ENCODE measurements at regions not wholly inside any gene's neighbourhood (a gene's known extent, or its start where the extent isn't known, plus 50 kb on each side); places are given as distances from the start of the nearest gene placed in this dataset.

DNA sequence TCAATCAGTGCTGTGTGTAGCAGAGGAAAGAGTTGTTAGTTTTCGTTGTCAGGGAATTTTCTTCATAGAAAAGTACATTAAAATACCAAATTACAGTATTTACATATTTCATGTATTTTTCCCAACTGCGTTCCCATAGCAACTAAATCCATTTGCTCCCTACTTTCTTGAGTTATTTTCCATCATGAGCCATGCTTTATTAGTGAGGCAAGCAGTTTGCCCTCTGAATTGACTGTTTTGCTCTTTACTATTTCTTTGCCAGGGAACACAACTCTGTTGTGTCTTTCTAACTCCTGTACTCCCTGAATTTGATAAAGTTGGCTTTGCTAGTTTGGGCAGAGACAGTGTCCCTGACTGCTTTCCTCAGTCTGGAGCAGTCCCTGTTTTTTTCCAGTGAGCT is 276.2 kb upstream of the SLC30A5 start:
- TF ChIP-seq CREB5 (CRISPR knock-in tag; IDR thresholded peaks at IDR 0.05; ENCODE audit: low read depth) (no peak), POU6F1 (CRISPR knock-in tag; IDR thresholded peaks at IDR 0.05; ENCODE audit: borderline replicate concordance, low read depth) (no peak), PATZ1 (CRISPR knock-in tag; IDR thresholded peaks at IDR 0.05; ENCODE audit: borderline replicate concordance) (no peak), CSDC2 (CRISPR knock-in tag; IDR thresholded peaks at IDR 0.05) (no peak)

All from SK-N-SH treated with all-trans-retinoic acid at 6 μM for 48 hours (cell line).